ENCODE measurements at regions not wholly inside any gene's neighbourhood (a gene's known extent, or its start where the extent isn't known, plus 50 kb on each side); places are given as distances from the start of the nearest gene placed in this dataset.

DNA sequence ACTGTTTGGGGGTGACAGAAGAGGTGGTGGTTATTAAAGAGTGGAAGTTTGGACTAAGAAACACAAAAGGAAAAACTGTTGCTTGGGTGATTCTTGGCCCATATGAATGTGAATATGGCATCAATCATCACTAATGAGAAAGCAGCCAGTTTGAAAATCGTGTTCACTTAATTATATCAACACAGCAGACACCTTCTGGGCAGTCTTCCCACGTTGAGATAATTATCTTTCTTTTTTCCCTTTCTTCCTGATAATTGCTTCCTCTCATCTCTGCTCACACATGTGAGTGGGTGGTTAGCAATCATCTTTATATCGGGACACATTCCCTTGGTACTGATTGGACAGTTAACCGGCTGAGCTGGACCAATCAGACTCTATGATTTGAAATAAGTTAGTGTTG is 539.7 kb downstream of the AACS start:
- DNase-seq = no peak

- no peak for DNase-seq
Observed at GRCh38 chr12:125606312-125606711, 541.1 kb downstream of the AACS start.

DNA sequence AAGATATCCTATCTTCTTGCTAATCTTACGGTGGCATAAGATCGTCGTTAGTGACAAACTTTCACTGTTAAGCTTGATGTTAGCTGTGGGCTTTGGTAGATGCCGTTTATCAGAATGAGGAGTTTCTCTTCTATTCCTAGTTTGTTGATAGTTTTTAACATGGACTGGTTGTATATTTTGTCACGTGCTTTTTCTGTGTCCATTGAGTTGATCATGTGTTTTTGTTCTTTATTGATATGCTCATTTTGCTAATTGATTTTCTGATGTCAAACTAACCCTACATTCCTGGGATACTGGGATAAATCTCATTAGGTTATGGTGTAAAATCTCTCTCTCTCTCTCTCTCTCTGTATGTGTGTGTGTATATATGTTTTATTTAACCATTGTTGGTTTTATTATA is 545.1 kb downstream of the AACS start:
- DNase-seq = no peak

- no peak for DNase-seq
Observed at GRCh38 chr12:125610971-125611370, 545.7 kb downstream of the AACS start.

GRCh38 chr12:125614058-125614457 is 548.8 kb downstream of the AACS start:
- no peak for DNase-seq

GRCh38 chr12:125619723-125620122 is 554.5 kb downstream of the AACS start:
- no peak for DNase-seq

- DNase-seq = no peak
Observed at GRCh38 chr12:125633686-125634085, 568.5 kb downstream of the AACS start.

DNA sequence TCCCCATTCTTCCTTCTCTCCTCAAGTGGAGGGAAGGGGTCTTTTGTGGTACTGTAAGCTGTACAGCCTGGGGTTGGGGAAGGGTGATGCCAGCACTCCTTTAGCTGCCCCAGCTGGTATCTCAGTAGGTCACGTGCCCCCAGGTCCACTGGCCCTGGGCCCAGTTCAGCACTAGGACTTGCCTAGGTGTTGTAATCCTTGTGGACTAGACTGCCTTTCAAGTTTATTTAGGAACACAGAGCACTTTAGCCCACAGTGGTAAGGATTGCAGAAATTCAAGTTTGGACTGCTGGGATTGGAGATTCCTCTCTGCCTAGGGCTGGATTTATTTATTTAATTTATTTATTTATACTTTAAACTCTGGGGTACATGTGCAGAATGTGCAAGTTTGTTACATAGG is 569.6 kb downstream of the AACS start:
- DNase-seq = no peak

- DNase-seq = no peak
Observed at GRCh38 chr12:125639826-125640225, 574.6 kb downstream of the AACS start.

DNA sequence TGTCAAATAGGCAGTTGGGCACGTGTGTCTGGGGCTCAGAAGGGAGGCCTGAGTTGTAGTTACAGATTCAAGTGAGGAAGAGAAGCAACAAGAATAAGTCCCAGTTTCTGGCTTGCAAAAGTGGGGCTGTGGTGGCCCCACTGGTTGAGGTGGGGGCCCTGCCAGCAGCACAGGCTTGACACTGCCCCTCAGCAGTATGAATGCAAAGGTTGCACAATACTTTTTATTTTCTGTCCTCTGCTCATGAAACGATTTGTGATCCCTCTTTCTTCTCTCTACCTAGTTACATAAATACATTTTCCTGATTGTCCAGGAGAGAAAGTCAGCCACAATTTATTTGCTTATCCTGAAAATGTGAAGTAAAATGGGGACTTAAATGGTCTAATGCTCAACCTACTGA is 577.8 kb downstream of the AACS start:
- no peak for DNase-seq

DNA sequence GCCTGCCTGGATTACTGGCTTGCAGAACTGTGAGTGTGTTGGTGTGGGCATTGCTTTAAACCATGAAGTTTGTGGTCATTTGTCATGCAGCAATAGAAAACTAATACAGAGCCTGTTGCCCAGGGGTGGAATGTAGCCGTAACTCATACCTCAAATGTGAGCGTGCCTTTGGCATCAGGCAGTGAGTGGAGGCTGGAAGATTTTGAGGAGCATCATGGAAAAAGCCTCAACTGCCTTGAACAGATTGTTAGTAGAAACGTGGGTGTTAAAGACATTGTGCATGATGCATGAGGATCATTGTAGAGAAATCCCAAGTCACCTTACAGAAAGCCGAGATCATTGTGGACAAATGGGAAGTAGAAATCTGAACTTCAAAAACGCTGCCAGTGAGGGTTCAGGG is 580.5 kb downstream of the AACS start:
- no peak for DNase-seq

- DNase-seq = no peak
Observed at GRCh38 chr12:125650587-125650986, 585.4 kb downstream of the AACS start.

DNA sequence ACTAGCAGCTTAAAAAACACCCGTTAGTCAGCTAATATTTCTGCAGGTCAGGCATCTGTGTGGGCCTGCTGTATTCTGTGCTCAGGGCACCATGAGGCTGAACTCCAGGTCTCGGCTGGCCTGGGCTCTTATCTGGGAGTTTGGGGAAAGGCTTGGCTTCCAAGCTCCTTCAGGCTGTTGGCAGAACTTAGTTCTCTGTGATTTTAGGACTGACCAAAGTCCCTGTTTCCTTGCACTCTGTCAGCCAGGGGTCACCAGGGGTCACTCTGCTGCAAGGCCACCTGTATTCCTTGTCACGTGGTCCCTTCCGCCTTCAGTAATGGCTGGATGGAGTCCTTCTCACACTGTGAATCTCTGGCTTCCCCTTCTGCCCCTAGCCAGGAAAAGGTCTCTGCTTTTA is 586.4 kb downstream of the AACS start:
- no peak for DNase-seq

- DNase-seq = no peak
Observed at GRCh38 chr12:125652681-125653080, 587.4 kb downstream of the AACS start.

- DNase-seq = no peak
Observed at GRCh38 chr12:125657681-125658080, 592.4 kb downstream of the AACS start.

- DNase-seq = no peak
Observed at GRCh38 chr12:125674554-125675338, 609.5 kb downstream of the AACS start.

DNA sequence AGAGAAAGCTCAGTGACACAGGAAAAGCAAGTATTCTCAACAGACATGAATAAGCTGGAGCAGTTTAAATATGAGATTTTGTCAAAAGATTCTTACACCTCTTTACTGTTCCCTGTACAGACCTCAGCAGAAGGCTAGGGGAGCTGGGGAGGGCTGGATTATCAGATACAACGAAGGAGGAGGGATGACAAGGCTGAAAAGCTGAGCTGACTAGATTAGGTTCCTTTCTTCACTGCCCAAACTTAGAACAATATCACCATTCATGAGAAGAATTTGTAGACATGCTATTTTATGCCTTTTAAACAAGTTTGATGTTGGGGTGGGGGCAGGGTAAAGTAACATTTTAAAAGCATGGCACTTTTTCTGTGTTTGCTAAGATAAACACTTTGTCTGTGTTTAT is 611.1 kb downstream of the AACS start:
- DNase-seq = no peak

DNA sequence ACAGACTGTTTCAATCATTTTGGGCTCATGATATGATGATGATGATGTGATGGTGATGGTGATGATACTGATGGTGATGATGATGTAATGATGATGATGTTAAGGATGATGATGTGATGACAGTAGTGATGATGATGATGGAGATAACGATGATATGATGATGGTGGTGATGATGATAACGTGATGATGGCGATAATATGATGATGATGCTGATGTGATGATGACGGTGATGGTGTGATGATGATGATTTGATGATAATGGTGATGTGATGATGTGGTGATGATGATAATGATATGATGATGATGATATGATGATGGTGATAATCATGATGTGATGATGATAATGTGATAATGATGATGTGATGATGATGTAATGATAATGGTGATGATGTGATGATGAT is 612.6 kb downstream of the AACS start:
- DNase-seq = no peak

DNA sequence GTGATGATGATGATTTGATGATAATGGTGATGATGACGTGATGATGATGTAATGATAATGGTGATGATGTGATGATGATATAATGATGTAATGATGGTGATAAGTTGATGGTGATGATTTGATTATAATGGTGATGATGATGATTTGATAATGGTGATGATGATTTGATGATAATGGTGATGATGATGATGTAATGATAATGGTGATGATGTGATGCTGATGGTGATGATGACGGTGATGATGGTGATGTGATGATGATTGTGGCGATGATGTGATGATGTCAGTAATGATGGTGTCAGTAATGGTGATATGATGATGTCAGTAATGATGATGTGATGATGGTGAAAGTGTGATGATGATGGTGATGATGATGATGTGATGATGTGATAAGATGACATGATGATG is 613.4 kb downstream of the AACS start:
- DNase-seq = no peak

- no peak for DNase-seq
Observed at GRCh38 chr12:125683748-125684381, 618.6 kb downstream of the AACS start.

DNA sequence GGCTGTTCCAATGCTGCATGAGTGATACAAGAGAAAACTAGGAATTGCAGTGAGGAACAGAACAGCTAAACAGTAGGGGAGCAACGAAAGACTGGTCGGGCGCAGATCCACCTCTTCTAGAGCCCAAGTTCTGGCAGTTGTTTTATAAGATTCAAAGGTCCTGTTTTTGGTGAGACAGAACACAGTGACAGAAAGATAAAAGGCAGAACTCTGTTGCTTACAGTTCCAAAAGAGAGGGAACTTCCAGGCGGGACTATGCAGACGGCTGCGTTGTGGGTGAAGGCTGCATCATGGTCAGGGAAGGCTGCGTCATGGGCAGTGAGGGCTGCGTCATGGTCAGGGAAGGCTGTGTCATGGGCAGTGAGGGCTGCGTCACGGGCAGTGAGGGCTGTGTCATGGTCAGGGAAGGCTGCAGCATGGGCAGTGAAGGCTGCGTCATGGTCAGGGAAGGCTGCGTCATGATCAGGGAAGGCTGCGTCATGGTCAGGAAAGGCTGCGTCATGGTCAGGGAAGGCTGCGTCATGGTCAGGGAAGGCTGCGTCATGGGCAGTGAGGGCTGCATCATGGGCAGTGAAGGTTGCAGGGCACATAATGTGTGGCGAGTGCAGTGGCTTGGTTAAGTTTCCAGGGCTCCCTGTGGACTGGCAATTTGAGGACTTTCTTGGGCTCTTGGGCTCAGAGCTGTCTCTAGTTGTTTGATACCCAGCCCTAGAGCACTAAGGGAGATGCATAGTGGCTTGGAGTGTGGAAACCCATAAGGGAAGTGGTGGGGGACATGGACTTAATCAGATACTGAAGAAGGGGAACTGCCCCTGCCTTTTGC is 619.9 kb downstream of the AACS start:
- DNase-seq = no peak

DNA sequence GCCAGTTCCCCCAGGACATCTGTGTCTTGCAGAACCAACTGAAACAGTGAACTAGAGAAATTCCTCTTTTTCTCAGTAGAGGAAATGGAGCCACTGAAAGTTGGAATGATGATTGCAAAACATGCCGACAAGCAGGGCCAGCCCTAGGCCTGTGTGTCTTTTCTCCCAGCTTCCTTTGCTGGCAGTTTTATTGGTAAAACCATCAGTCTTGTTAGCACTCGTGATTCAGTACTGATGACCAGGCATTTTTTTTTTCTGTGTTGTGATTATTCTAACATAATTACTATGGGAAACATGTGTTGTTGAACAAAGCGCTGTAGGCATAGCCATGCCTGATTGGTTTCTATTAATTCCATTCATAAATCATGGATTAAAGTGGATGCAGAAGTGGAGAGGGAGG is 620.7 kb downstream of the AACS start:
- no peak for DNase-seq

- no peak for DNase-seq
Observed at GRCh38 chr12:125687403-125687802, 622.2 kb downstream of the AACS start.

DNA sequence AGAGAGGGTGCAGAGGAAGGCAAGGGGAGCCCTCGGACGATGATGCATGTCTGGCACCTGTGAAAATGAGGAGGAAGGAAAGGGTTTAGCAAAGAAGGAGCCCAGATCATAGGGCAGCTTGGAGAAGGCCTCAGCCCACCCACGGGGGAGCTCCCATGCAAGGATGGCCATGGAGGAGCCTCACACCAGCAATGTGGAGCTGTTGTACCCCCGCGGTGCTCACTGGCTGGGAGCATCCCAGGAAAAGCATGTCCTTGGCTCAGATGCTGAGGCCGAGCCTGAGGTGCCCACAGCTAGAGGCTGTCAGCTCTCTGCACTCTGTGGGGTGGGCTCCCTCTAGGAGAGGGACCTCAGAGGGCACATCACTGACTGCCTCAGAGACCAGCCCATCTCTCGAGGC is 622.6 kb downstream of the AACS start:
- no peak for DNase-seq

Data from CD4-positive, alpha-beta T cell treated with Interleukin-4 for 1 hour (primary cell).